ENCODE measurements at regions not wholly inside any gene's neighbourhood (a gene's known extent, or its start where the extent isn't known, plus 50 kb on each side); places are given as distances from the start of the nearest gene placed in this dataset.

GRCh38 chr18:42176599-42176998 is 221.6 kb downstream of the PIK3C3 start:
- TF ChIP-seq, protein P1, sequence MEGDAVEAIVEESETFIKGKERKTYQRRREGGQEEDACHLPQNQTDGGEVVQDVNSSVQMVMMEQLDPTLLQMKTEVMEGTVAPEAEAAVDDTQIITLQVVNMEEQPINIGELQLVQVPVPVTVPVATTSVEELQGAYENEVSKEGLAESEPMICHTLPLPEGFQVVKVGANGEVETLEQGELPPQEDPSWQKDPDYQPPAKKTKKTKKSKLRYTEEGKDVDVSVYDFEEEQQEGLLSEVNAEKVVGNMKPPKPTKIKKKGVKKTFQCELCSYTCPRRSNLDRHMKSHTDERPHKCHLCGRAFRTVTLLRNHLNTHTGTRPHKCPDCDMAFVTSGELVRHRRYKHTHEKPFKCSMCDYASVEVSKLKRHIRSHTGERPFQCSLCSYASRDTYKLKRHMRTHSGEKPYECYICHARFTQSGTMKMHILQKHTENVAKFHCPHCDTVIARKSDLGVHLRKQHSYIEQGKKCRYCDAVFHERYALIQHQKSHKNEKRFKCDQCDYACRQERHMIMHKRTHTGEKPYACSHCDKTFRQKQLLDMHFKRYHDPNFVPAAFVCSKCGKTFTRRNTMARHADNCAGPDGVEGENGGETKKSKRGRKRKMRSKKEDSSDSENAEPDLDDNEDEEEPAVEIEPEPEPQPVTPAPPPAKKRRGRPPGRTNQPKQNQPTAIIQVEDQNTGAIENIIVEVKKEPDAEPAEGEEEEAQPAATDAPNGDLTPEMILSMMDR (IDR thresholded peaks at IDR 0.05; ENCODE audit: control insufficient read depth, insufficient read depth, low read depth, low read length, missing control alignments): no peak
- DNase-seq (ENCODE audit: low read depth): no peak
- H3K4me3 ChIP-seq (ENCODE audit: control insufficient read depth, low read depth, low read length): no peak overlapping the region

- TF ChIP-seq, protein P1 (IDR thresholded peaks at IDR 0.05; ENCODE audit: control insufficient read depth, insufficient read depth, low read depth, low read length, missing control alignments): no peak
- no peak overlapping the region for H3K4me3 ChIP-seq (ENCODE audit: control insufficient read depth, low read depth, low read length)
- DNase-seq (ENCODE audit: low read depth): no peak
These were observed 222.4 kb downstream of the PIK3C3 start for GRCh38 chr18:42177390-42177789.

- DNase-seq (ENCODE audit: low read depth): no peak
- TF ChIP-seq, protein P1 (IDR thresholded peaks at IDR 0.05; ENCODE audit: control insufficient read depth, insufficient read depth, low read depth, low read length, missing control alignments): no peak
- no peak overlapping the region for H3K4me3 ChIP-seq (ENCODE audit: control insufficient read depth, low read depth, low read length)
These were observed 223.5 kb downstream of the PIK3C3 start for GRCh38 chr18:42178376-42179080.

GRCh38 chr18:42179542-42180121 is 224.6 kb downstream of the PIK3C3 start:
- TF ChIP-seq, protein P1 (IDR thresholded peaks at IDR 0.05; ENCODE audit: control insufficient read depth, insufficient read depth, low read depth, low read length, missing control alignments): no peak
- no peak for DNase-seq (ENCODE audit: low read depth)
- H3K4me3 ChIP-seq (ENCODE audit: control insufficient read depth, low read depth, low read length): no peak overlapping the region

DNA sequence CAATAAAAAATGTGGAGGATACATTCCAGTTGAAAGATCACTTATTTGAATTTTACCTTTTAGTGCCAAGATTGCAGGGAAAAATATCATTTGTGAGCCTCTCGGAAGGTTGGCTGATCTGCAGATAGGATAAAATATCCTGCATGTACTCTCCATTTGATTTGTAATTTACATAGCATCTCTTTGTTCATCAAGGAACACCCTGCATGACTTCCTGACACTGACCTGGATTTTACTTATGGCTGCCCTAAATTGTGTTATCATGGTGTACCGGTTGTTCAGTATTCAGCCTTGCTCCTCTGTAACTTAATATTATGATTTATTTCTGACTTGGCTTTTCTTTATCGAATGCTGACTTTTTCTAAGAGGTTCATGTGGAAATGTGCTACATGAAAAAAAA is 226.4 kb downstream of the PIK3C3 start:
- no peak for DNase-seq (ENCODE audit: low read depth)
- TF ChIP-seq, protein P1 (IDR thresholded peaks at IDR 0.05; ENCODE audit: control insufficient read depth, insufficient read depth, low read depth, low read length, missing control alignments): no peak
- no peak overlapping the region for H3K4me3 ChIP-seq (ENCODE audit: control insufficient read depth, low read depth, low read length)

DNA sequence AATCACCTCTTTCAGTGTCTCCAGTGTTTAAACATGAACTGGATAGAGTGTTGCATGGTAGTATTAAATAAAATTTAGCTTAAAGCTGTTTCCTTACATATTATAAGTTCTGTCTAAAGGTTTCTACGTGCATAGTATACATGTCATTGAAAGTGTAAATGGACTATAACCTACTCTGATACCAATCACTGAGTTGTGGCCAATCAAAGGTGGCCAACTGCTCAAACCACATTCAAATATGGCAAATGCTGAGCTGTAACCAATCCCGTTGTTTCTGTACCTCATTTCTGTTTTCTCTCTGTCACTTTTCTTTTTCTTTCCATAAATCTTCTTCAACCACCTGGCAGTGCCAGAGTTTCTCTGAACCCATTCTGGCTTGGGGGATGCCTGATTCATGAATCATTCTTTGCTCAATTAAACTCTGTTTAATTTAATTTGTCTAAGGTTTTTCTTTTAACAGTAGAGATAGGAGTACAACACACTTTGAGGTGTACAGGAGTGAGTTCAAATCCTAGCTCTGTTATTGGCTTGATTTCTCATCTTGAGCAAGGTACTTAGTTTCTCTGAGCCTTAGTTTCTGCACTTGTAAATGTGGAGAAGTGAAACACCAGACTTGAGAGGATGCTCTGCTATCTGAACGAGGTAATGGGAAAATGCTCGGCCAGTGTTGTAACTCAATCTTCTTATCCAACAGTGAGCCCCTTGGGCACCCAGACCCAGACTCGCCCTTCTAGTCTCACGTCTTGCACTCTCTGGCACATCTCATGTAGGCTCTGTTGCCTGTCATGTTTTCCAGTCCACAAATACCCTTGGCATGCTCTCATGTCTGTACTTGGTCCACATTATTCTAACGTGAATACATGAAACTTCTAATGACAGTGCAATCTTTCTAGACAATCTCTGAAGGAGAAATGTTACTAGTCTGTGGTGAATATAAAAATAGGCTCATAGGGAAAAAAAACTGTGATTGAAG is 228.0 kb downstream of the PIK3C3 start:
- no peak for DNase-seq (ENCODE audit: low read depth)
- H3K4me3 ChIP-seq (ENCODE audit: control insufficient read depth, low read depth, low read length): no peak overlapping the region
- TF ChIP-seq, protein P1 (IDR thresholded peaks at IDR 0.05; ENCODE audit: control insufficient read depth, insufficient read depth, low read depth, low read length, missing control alignments): no peak

Data from AG09309 (cell line).